NCI-H510A (cell line): ENCODE measurements at regions not wholly inside any gene's neighbourhood (a gene's known extent, or its start where the extent isn't known, plus 50 kb on each side); places are given as distances from the start of the nearest gene placed in this dataset.

Experiments used
- DNase-seq: peaks from one replicate; lab custom pipeline; 2025; lab: John Stamatoyannopoulos, UW

- DNase-seq = no peak
Observed at GRCh38 chr17:69719474-69720048, 305.1 kb downstream of the MAP2K6 start.

DNA sequence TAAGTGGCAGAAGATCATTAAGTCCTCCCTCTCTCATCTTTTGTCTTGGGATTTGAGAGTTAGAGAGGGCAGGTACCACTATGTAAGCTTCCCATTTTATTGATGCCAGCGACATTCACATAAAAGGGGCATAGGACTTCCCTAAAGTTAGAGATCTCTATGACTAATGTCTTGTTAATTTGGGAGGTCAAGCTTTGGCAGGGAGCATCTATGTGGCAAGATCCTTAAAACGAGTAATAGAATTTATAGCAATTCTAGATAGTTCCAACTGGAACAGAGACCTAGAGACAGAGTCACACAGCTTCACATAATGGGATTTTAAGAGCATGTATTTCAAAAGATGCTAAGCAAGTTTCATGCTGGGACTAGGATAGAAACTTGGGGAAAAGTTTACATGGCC, 308.0 kb downstream of the MAP2K6 start:
- DNase-seq = no peak

DNA sequence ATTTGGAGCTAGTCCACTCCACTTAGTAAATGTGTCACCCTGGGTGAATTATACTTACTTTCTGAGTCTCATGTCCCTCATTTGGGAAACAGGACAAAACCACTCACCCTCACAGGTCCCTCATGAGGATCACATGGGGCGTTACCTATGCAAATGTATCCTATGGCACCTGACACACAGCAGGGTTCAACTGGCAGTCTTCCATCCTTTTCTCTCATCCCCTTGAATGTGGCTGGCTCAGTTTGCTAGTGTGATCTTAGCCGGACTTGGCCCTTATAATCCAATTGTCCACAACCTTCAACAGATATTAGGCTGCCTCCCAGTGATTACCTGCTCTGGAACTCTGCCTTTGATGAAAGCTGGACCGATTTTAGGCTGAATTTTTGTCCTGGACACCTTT, 308.8 kb downstream of the MAP2K6 start:
- DNase-seq = no peak

- DNase-seq = no peak
Observed at GRCh38 chr17:69723741-69724140, 309.2 kb downstream of the MAP2K6 start.

- DNase-seq = no peak
Observed at GRCh38 chr17:69724238-69724637, 309.7 kb downstream of the MAP2K6 start.

- DNase-seq = no peak
Observed at GRCh38 chr17:69725146-69725545, 310.6 kb downstream of the MAP2K6 start.

- DNase-seq = no peak
Observed at GRCh38 chr17:69728816-69729215, 314.3 kb downstream of the MAP2K6 start.

GRCh38 chr17:69729944-69730343, 315.4 kb downstream of the MAP2K6 start:
- DNase-seq = no peak

- no peak for DNase-seq
Observed at GRCh38 chr17:69732272-69732918, 317.9 kb downstream of the MAP2K6 start.

- DNase-seq = no peak
Observed at GRCh38 chr17:69733171-69734012, 318.9 kb downstream of the MAP2K6 start.

DNA sequence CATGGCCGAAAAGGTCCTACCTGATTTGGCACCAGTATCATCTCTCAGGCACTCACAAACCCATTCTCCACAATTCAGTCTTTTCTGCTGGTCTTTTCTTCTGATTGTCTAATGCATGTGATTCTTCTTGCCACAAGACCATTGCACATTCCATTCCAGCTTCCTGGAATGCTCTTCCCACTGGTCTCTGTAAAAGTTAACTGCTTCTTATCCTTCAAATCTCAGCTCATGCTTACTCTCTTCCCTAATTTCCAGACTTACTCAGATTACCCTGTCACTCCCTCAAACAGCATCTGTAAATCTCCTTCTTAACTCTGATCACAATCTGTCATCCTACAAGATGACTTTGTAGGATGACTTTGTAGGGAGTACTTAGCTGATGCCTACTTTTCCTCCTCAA, 320.2 kb downstream of the MAP2K6 start:
- DNase-seq = no peak

DNA sequence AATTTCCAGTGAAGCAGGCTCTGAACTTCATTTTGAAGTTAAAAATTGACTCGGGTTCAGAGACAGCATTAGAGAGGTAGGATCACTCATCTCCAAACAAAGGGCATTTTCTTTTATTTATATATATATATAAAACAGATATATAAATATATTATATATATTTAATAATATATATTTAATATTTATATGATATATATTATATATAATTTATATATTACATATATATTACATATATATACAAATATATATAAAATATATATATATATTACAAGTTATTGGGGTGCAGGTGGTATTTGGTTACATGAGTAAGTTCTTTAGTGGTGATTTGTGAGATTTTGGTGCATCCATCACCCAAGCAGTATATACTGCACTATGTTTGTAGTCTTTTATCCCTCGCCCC, 320.8 kb downstream of the MAP2K6 start:
- no peak for DNase-seq

DNA sequence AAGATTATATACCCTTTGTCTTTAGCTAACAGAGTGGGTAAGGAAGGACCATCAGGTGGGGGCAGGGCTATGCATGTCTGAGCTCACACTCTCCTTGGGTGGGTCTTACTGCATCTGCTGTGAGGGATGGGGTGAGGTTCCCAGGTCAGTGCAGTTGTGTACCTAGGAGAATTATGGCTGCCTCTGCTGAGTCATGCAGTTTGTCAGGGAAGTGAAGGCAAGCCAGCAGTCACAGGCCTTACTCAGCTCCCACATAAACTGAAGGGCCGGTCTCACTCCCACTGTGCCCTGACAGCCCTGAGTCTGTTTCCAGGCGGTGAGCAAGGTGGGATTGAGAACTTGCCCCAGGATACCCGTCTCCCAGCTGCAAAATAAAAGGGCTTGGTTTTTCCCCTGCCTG, 328.6 kb downstream of the MAP2K6 start:
- no peak for DNase-seq

- DNase-seq = no peak
Observed at GRCh38 chr17:69744512-69745070, 330.1 kb downstream of the MAP2K6 start.

GRCh38 chr17:69749911-69750310, 325.1 kb upstream of the KCNJ16 start:
- DNase-seq = no peak

DNA sequence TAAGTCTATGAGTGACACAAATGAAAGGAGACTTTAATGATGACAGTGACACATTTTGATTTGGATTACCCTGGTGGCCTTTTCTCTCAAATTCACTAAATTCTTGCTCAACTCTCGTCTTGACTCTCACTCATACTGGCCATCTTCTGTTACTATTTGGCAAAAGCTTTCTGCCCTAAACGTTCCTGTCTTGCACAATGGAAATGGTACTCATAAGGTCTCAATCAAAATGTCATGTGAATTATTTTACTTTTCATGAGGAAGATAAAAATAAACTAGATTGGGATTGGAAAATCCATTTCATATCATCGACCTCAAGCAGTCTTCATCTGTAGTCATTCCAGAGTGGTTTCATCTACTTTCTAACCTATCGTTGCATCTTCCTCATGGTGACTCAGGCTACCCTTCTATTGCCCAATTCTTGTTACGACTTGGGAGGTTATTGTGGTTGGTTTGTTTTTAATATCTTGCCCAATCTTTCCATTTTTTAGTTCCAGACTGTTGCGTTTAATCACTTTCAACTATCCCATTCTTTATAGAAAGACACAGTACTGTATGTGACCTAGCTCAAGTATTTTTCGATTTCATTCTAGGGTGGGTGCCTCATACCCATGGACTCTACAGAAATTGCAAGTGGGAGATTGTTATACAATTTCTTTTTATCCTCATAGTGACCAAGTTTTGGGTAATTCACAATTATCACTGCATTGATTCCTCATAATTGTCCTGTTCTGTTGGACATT, 317.2 kb upstream of the KCNJ16 start:
- DNase-seq = no peak

GRCh38 chr17:69760562-69760961, 314.5 kb upstream of the KCNJ16 start:
- DNase-seq = no peak

- no peak for DNase-seq
Observed at GRCh38 chr17:69761011-69761410, 314.0 kb upstream of the KCNJ16 start.

GRCh38 chr17:69761767-69762321, 313.2 kb upstream of the KCNJ16 start:
- no peak for DNase-seq

DNA sequence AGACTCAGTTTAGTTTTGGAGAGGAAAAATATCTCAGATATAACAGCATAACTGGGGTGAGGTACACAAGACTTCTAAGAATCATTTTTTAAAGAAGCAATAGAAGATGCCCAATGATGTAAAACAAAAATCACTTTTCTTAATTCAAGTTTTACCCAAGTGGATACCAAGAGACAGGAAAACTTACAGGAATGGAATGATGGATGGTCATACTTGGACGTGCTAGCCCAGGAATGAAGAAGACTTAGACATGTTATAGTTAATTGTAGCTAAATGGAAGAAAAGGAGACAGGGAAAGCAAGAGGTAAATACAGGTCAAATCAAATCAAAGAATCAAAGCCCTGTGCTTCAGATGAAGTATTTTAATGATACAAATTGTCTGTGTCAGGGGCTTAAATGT, 312.7 kb upstream of the KCNJ16 start:
- no peak for DNase-seq

- DNase-seq = no peak
Observed at GRCh38 chr17:69762766-69763165, 312.3 kb upstream of the KCNJ16 start.

DNA sequence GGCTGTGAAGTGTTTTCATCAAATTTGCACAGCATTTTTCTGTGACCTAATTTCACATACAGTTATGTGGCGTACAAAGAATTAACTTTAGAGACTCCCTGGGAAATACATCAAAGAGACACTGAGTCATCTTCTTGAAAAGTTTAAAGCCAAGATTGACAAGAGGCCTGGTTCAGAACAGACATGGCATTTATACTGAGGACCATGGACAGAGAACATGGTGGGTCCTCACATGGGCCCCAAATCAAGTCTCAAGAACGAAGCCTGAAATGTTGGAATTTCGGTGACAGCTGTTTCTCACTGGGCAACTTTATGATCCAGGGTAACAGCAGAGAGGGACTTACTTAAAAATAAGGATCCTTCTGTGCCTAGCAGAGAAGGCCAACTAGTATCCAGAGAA, 311.5 kb upstream of the KCNJ16 start:
- no peak for DNase-seq
